MM.1S (cell line): ENCODE measurements at regions not wholly inside any gene's neighbourhood (a gene's known extent, or its start where the extent isn't known, plus 50 kb on each side); places are given as distances from the start of the nearest gene placed in this dataset.

Experiments used
- EZH2 ChIP-seq: fragments of 300-600 bp; sonication (generic); optimal IDR thresholded peaks from 2 replicates; pipeline ENCODE3; 2017; ENCODE audit warnings: low read depth, mild to moderate bottlenecking, antibody characterized with exemption, low read length, mixed read lengths
- EZH2phosphoT487 ChIP-seq: fragments of 300-600 bp; sonication (generic); IDR thresholded peaks from 2 replicates; pipeline ENCODE4 v1.6.1; 2018; ENCODE audit warnings: antibody characterized with exemption, low read length
- TF ChIP-seq, protein P1 (sequence below): fragments of 300-600 bp; sonication (generic); IDR thresholded peaks from 2 replicates; pipeline ENCODE4 v1.5.1; 2016; ENCODE audit warnings: antibody characterized with exemption, low read length, mixed read lengths

DNA sequence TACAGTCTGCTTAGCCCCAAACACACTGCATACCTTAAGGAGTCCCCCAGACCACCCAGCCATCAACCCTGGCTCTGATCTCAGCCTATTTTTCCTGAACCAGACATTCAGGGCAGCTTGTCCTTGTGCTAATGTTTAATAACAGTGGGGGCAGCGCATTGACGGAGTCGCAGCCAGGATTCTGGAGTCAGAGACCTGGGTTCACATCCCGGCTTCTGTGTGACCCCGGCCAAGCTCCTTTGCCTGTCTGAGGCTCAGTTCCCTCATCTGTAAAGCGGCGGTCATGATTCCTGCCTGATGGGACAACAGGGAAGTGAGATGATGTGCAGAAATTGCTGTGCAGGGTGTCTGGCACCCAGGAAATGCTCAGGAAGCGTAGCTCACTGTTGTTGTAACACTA lies 63.1 kb downstream of the MATN1 start:
- TF ChIP-seq, protein P1, sequence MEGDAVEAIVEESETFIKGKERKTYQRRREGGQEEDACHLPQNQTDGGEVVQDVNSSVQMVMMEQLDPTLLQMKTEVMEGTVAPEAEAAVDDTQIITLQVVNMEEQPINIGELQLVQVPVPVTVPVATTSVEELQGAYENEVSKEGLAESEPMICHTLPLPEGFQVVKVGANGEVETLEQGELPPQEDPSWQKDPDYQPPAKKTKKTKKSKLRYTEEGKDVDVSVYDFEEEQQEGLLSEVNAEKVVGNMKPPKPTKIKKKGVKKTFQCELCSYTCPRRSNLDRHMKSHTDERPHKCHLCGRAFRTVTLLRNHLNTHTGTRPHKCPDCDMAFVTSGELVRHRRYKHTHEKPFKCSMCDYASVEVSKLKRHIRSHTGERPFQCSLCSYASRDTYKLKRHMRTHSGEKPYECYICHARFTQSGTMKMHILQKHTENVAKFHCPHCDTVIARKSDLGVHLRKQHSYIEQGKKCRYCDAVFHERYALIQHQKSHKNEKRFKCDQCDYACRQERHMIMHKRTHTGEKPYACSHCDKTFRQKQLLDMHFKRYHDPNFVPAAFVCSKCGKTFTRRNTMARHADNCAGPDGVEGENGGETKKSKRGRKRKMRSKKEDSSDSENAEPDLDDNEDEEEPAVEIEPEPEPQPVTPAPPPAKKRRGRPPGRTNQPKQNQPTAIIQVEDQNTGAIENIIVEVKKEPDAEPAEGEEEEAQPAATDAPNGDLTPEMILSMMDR, result no peak
- TF ChIP-seq EZH2 (no peak), EZH2phosphoT487 (no peak)
